K562 (cell line): ENCODE measurements at regions not wholly inside any gene's neighbourhood (a gene's known extent, or its start where the extent isn't known, plus 50 kb on each side); places are given as distances from the start of the nearest gene placed in this dataset.

Source experiments
- ARID2 ChIP-seq: fragments of 450-650 bp; IDR thresholded peaks from 2 replicates; pipeline ENCODE4 v1.6.1; 2017; ENCODE audit warnings: antibody characterized with exemption, mild to moderate bottlenecking
- BMI1 ChIP-seq: fragments of 150-350 bp; IDR thresholded peaks from 2 replicates; pipeline ENCODE4 v1.6.1; 2014; ENCODE audit warnings: low read length
- BRD4 ChIP-seq: fragments of 200-600 bp; sonication (generic); IDR thresholded peaks from 2 replicates; pipeline ENCODE4 v1.6.1; 2017; ENCODE audit warnings: inconsistent platforms
- EP300 ChIP-seq: IDR thresholded peaks from 2 replicates; pipeline ENCODE4 v1.6.1; 2012; ENCODE audit warnings: low read length, improper control_type of control experiment
- FOSL1 ChIP-seq: fragments of 200-800 bp; sonication (Bioruptor generic); conservative IDR thresholded peaks from 2 replicates; pipeline ENCODE4 v1.6.1; 2016; ENCODE audit warnings: missing genetic modification characterization, missing compliant biosample characterization
- GTF2E2 ChIP-seq: fragments of 200-800 bp; sonication (Bioruptor generic); IDR thresholded peaks from 2 replicates; pipeline ENCODE4 v1.6.1; 2016; ENCODE audit warnings: missing genetic modification characterization, missing compliant biosample characterization
- JUN ChIP-seq, 2 experiments: sonication (generic) in 1 of 2; formaldehyde crosslinking in 1 of 2; IDR thresholded peaks; 2 replicates each; pipeline versions ENCODE4 v1.6.1 to v1.8.0; 2012 to 2022; ENCODE audit warnings: borderline replicate concordance in 2 of 2, mild to moderate bottlenecking in 2 of 2, improper control_type of control experiment in 1 of 2, low read depth in 1 of 2, low read length in 1 of 2, missing genetic modification reagents in 1 of 2
- LEF1 ChIP-seq: fragments of 450-650 bp; IDR thresholded peaks from 2 replicates; pipeline ENCODE4 v1.6.1; 2016; ENCODE audit warnings: mild to moderate bottlenecking
- MYC ChIP-seq, 2 experiments: fragments of 250-450 bp in 1 of 2; sonication (Bioruptor Pico) in 1 of 2; IDR thresholded peaks; 2 replicates each; pipeline versions ENCODE4 v1.5.1 to v1.6.1; 2012 to 2021; ENCODE audit warnings: low read depth in 2 of 2, borderline replicate concordance in 1 of 2, improper control_type of control experiment in 1 of 2, low read length in 1 of 2, mild to moderate bottlenecking in 1 of 2, moderate library complexity in 1 of 2
- NR2C1 ChIP-seq, 2 experiments: fragments of 450-650 bp; IDR thresholded peaks; 2 replicates each; pipeline ENCODE4 v1.6.1; 2017; ENCODE audit warnings: mild to moderate bottlenecking in 2 of 2, antibody characterized with exemption in 1 of 2, inconsistent platforms in 1 of 2, missing compliant biosample characterization in 1 of 2, missing genetic modification characterization in 1 of 2
- PHF20 ChIP-seq: fragments of 450-650 bp; IDR thresholded peaks from 2 replicates; pipeline ENCODE4 v1.6.1; 2018; ENCODE audit not compliant: partially characterized antibody
- ZBTB34 ChIP-seq: fragments of 250-450 bp; sonication (Bioruptor Pico); IDR thresholded peaks from 2 replicates; pipeline ENCODE4 v1.8.0; 2021; ENCODE audit warnings: mild to moderate bottlenecking, moderate library complexity
- ZNF696 ChIP-seq: fragments of 250-450 bp; sonication (Bioruptor Pico); conservative IDR thresholded peaks from 2 replicates; pipeline ENCODE4 v1.4.0; 2020; ENCODE audit warnings: mild to moderate bottlenecking, moderate library complexity
- TF ChIP-seq, protein P1 (sequence below): sonication (generic); formaldehyde crosslinking; IDR thresholded peaks from 2 replicates; pipeline ENCODE4 v1.8.0; 2023; ENCODE audit warnings: mild to moderate bottlenecking, missing genetic modification reagents
- TF ChIP-seq, protein P2 (sequence below), 2 experiments: fragments of 450-650 bp in 1 of 2; sonication (generic) in 1 of 2; formaldehyde crosslinking in 1 of 2; IDR thresholded peaks in 1 of 2; conservative IDR thresholded peaks in 1 of 2; 2 replicates each; pipeline versions ENCODE4 v1.6.1 to v1.8.1; 2016 to 2023; ENCODE audit warnings: mild to moderate bottlenecking in 2 of 2, moderate library complexity in 2 of 2, inconsistent platforms in 1 of 2, missing genetic modification reagents in 1 of 2

- TF ChIP-seq, protein P1, sequence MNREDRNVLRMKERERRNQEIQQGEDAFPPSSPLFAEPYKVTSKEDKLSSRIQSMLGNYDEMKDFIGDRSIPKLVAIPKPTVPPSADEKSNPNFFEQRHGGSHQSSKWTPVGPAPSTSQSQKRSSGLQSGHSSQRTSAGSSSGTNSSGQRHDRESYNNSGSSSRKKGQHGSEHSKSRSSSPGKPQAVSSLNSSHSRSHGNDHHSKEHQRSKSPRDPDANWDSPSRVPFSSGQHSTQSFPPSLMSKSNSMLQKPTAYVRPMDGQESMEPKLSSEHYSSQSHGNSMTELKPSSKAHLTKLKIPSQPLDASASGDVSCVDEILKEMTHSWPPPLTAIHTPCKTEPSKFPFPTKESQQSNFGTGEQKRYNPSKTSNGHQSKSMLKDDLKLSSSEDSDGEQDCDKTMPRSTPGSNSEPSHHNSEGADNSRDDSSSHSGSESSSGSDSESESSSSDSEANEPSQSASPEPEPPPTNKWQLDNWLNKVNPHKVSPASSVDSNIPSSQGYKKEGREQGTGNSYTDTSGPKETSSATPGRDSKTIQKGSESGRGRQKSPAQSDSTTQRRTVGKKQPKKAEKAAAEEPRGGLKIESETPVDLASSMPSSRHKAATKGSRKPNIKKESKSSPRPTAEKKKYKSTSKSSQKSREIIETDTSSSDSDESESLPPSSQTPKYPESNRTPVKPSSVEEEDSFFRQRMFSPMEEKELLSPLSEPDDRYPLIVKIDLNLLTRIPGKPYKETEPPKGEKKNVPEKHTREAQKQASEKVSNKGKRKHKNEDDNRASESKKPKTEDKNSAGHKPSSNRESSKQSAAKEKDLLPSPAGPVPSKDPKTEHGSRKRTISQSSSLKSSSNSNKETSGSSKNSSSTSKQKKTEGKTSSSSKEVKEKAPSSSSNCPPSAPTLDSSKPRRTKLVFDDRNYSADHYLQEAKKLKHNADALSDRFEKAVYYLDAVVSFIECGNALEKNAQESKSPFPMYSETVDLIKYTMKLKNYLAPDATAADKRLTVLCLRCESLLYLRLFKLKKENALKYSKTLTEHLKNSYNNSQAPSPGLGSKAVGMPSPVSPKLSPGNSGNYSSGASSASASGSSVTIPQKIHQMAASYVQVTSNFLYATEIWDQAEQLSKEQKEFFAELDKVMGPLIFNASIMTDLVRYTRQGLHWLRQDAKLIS (CRISPR knock-in tag) = no peak
- no peak for TF ChIP-seq NR2C1 (IDR thresholded peaks at IDR 0.05)
- TF ChIP-seq NR2C1 (tag; IDR thresholded peaks at IDR 0.05) = peak; percentile 57; the same call in 1 of the 2 replicates
- TF ChIP-seq LEF1 = peak; percentile 45; the same call in 1 of the 2 replicates
- no peak for TF ChIP-seq ZNF696 (CRISPR knock-in tag)
- TF ChIP-seq MYC (IDR thresholded peaks at IDR 0.05; ENCODE audit: low read depth, low read length) = peak; percentile 41; the same call in 1 of the 2 replicates
- no peak for TF ChIP-seq MYC (CRISPR knock-in tag; IDR thresholded peaks at IDR 0.05; ENCODE audit: borderline replicate concordance, low read depth)
- peak; percentile 74; the same call in 1 of the 2 replicates for TF ChIP-seq GTF2E2
- TF ChIP-seq EP300 = peak; percentile 84
- no peak for TF ChIP-seq ZBTB34 (CRISPR knock-in tag)
- no peak for TF ChIP-seq PHF20
- peak; percentile 64; the same call in 1 of the 2 replicates for TF ChIP-seq BMI1
- peak; percentile 91; the same call in 1 of the 2 replicates for TF ChIP-seq BRD4
- no peak for TF ChIP-seq JUN (IDR thresholded peaks at IDR 0.05; ENCODE audit: borderline replicate concordance, low read depth, low read length)
- no peak for TF ChIP-seq JUN (CRISPR knock-in tag; IDR thresholded peaks at IDR 0.05; ENCODE audit: borderline replicate concordance)
- TF ChIP-seq ARID2 = no peak
- TF ChIP-seq FOSL1 = peak; percentile 83
- TF ChIP-seq, protein P2, sequence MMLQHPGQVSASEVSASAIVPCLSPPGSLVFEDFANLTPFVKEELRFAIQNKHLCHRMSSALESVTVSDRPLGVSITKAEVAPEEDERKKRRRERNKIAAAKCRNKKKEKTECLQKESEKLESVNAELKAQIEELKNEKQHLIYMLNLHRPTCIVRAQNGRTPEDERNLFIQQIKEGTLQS (IDR thresholded peaks at IDR 0.05) = peak; percentile 9; the same call in 1 of the 2 replicates
- TF ChIP-seq, protein P2 (CRISPR knock-in tag; conservative IDR thresholded peaks at IDR 0.05) = no peak
These were observed 185.2 kb downstream of the AVL9 start (continued) for GRCh38 chr7:32680259-32681173.
